Gastrocnemius medialis (tissue), 4 donors: ENCODE measurements at regions not wholly inside any gene's neighbourhood (a gene's known extent, or its start where the extent isn't known, plus 50 kb on each side); places are given as distances from the start of the nearest gene placed in this dataset.

Experiments
- ATAC-seq, 2 donors: fragments of 150-250 bp; one replicate each; pipeline ENCODE4 v1.9.1; 2016
- DNase-seq, 2 donors: peaks; one replicate each; pipeline ENCODE4 v3.0.0-alpha.2; 2019
- H3K27ac ChIP-seq, 4 donors: fragments of 200-600 bp; sonication (generic); 1 replicate in 1 of 4; 2 replicates in 3 of 4; pipeline ENCODE4 v1.5.1; 2016 to 2018; ENCODE audit warnings: mild to moderate bottlenecking in 2 of 4, moderate library complexity in 1 of 4
- H3K27me3 ChIP-seq, 3 donors: fragments of 200-600 bp; sonication (generic) in 2 of 3; 1 replicate in 1 of 3; 2 replicates in 2 of 3; pipeline versions ENCODE4 v1.5.1 to v1.6.0; 2016 to 2019; ENCODE audit warnings: mild to moderate bottlenecking in 1 of 3, moderate library complexity in 1 of 3
- H3K36me3 ChIP-seq, 2 donors: fragments of 200-600 bp; sonication (generic) in 1 of 2; one replicate each; pipeline ENCODE4 v1.5.1; 2017 to 2018
- H3K4me1 ChIP-seq, 2 donors: fragments of 200-600 bp; sonication (generic) in 1 of 2; one replicate each; pipeline ENCODE4 v1.5.1; 2016 to 2017; ENCODE audit warnings: mild to moderate bottlenecking in 2 of 2
- H3K4me3 ChIP-seq, 4 donors: fragments of 200-600 bp; sonication (generic) in 3 of 4; 1 replicate in 1 of 4; 2 replicates in 3 of 4; pipeline ENCODE4 v1.5.1; 2016 to 2019; ENCODE audit warnings: mild to moderate bottlenecking in 2 of 4
- H3K9me3 ChIP-seq, 3 donors: fragments of 200-600 bp; sonication (generic) in 2 of 3; 1 replicate in 1 of 3; 2 replicates in 2 of 3; pipeline ENCODE4 v1.5.1; 2016 to 2019
- POLR2A ChIP-seq, 2 donors: fragments of 450-650 bp; IDR thresholded peaks; one replicate each; pipeline ENCODE4 v1.6.1; 2017; ENCODE audit warnings: antibody characterized with exemption in 2 of 2, mild to moderate bottlenecking in 2 of 2, moderate library complexity in 2 of 2
- in situ Hi-C, 4 donors: fragments of 200-750 bp; cut with MboI; loops; one replicate each; pipeline versions ENCODE4 v1.15.0 to v1.8.0; 2017; ENCODE audit warnings: low sequenced_read_pairs in 4 of 4
- intact Hi-C: fragments of 100-400 bp; cut with DNase I; formaldehyde crosslinking; loops from one replicate; pipeline ENCODE4 v1.15.1; 2023; ENCODE audit warnings: low total_unique reads
- TF ChIP-seq, protein P1 (sequence below), 5 experiments: fragments of 450-650 bp in 3 of 5; fragments of 200-600 bp in 2 of 5; sonication (generic) in 2 of 5; IDR thresholded peaks in 4 of 5; conservative IDR thresholded peaks in 1 of 5; 1 replicate in 4 of 5; 2 replicates in 1 of 5; pipeline ENCODE4 v1.5.1; 2016 to 2019; ENCODE audit warnings: antibody characterized with exemption in 5 of 5, mild to moderate bottlenecking in 3 of 5, moderate library complexity in 3 of 5

- ATAC-seq (no peak), DNase-seq (no peak)
- no peaks in the 10 kb centered on the region for H3K4me1 ChIP-seq
- no peak overlapping the region for H3K4me3 ChIP-seq
- H3K27ac ChIP-seq = no peak overlapping the region
- no peaks in the 10 kb centered on the region for H3K36me3 ChIP-seq
- in situ Hi-C loops (no loop called here), intact Hi-C loops (no loop called here)
- TF ChIP-seq, protein P1, sequence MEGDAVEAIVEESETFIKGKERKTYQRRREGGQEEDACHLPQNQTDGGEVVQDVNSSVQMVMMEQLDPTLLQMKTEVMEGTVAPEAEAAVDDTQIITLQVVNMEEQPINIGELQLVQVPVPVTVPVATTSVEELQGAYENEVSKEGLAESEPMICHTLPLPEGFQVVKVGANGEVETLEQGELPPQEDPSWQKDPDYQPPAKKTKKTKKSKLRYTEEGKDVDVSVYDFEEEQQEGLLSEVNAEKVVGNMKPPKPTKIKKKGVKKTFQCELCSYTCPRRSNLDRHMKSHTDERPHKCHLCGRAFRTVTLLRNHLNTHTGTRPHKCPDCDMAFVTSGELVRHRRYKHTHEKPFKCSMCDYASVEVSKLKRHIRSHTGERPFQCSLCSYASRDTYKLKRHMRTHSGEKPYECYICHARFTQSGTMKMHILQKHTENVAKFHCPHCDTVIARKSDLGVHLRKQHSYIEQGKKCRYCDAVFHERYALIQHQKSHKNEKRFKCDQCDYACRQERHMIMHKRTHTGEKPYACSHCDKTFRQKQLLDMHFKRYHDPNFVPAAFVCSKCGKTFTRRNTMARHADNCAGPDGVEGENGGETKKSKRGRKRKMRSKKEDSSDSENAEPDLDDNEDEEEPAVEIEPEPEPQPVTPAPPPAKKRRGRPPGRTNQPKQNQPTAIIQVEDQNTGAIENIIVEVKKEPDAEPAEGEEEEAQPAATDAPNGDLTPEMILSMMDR (IDR thresholded peaks at IDR 0.05 in 4 of 5, conservative IDR thresholded peaks at IDR 0.05 in 1 of 5) = no peak
- H3K9me3 ChIP-seq = no peaks in the 10 kb centered on the region
- H3K27me3 ChIP-seq = no peaks in the 10 kb centered on the region
Observed at GRCh38 chr5:6273749-6274148, 104.6 kb downstream of the MED10 start.

DNA sequence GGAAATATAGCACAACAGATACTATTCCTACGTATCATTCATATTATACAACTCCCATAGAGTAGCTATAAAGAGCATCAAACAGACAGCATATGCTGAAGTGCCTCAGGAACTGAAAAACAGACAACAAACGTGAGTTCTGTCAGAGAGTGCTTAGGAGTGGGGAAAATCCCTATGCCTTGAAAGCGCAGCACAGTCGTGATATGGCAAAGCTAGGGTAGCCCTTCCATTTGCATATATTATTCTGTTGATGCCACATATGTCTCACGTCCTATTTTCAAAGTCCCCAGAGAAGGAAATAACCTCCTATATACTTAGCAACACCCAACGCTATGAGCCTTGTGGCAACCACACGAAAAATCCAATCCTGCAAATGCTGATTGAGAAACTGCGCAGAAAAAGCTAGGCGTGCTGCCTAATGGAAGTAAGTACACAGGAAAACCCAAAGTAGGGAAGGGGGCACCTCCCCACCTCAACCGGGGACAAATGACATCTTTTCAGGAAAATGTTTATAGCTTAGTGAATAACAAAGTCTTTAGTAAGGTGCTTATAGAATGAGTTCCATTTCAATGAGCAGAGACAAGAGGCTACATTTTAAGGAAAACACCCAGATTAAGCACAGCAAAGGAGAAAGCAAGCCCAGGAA lies 105.1 kb downstream of the MED10 start:
- intact Hi-C loops (no loop called here), in situ Hi-C loops (no loop called here)
- no peaks in the 10 kb centered on the region for H3K4me1 ChIP-seq
- no peak for DNase-seq
- TF ChIP-seq POLR2A (IDR thresholded peaks at IDR 0.05) = no peak
- TF ChIP-seq, protein P1 (IDR thresholded peaks at IDR 0.05 in 4 of 5, conservative IDR thresholded peaks at IDR 0.05 in 1 of 5) = no peak
- no peak for ATAC-seq
- H3K27ac ChIP-seq = no peak overlapping the region
- no peaks in the 10 kb centered on the region for H3K36me3 ChIP-seq
- H3K4me3 ChIP-seq = no peak overlapping the region
- no peaks in the 10 kb centered on the region for H3K27me3 ChIP-seq
- H3K9me3 ChIP-seq = no peaks in the 10 kb centered on the region

DNA sequence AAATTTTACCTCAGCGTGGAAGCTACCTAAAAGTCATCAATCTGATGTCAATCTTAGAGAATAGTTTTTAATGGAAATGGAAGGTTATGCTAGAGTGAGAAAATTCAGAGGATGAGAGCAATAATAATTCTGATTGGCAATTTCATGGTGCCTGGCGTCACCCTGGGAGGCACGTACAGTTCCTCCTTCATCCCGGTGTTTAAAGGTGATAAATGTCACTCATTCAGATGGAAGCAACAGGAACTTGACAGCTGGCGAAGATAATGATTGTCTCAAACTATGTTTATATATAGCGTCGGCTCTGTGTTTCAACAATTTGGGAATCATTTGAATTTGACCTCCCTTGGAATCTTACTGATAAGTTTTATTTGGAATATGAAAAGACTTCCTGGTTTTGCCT lies 108.4 kb downstream of the MED10 start:
- in situ Hi-C loops (no loop called here), intact Hi-C loops (no loop called here)
- Histone ChIP-seq H3K4me3 (no peak overlapping the region), H3K27me3 (no peaks in the 10 kb centered on the region), H3K4me1 (no peaks in the 10 kb centered on the region), H3K27ac (no peak overlapping the region), H3K9me3 (no peaks in the 10 kb centered on the region), H3K36me3 (no peaks in the 10 kb centered on the region)
- DNase-seq (no peak), ATAC-seq (no peak)
- TF ChIP-seq, protein P1 (IDR thresholded peaks at IDR 0.05 in 4 of 5, conservative IDR thresholded peaks at IDR 0.05 in 1 of 5) = no peak
- TF ChIP-seq POLR2A (IDR thresholded peaks at IDR 0.05) = no peak

DNA sequence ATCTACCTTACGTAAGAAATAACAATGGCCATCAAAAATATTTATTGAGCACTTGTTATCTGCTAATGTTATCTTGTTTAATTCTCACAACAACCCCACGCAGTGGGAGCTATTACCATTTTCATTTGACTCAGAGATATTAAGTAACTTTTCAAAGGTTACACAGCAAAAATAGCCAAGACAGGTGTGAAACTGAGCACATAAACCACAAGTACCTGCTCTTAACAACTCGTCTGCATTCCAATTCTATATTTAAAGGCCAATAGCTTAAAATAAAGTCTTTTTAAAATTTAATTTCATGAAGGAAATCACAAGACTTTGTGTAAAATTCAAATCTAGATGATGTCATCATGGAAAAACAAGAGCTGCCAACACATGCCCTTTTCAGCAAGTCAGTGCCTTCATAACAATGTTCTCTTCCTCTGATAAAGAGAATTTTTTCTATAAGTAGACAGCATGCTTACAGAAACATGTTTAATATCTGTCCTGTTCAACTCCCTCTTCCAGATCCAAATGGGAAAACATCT lies 111.6 kb downstream of the MED10 start:
- Histone ChIP-seq H3K36me3 (no peaks in the 10 kb centered on the region), H3K4me3 (no peak overlapping the region), H3K9me3 (no peaks in the 10 kb centered on the region), H3K27me3 (no peaks in the 10 kb centered on the region), H3K27ac (no peak overlapping the region), H3K4me1 (no peaks in the 10 kb centered on the region)
- ATAC-seq = no peak
- in situ Hi-C loops = no loop called here
- DNase-seq = no peak
- intact Hi-C loops = no loop called here
- TF ChIP-seq, protein P1 (IDR thresholded peaks at IDR 0.05 in 4 of 5, conservative IDR thresholded peaks at IDR 0.05 in 1 of 5) = no peak
- TF ChIP-seq POLR2A (IDR thresholded peaks at IDR 0.05) = no peak

GRCh38 chr5:6264394-6264793 lies 114.0 kb downstream of the MED10 start:
- H3K36me3 ChIP-seq = no peaks in the 10 kb centered on the region
- H3K27me3 ChIP-seq = no peaks in the 10 kb centered on the region
- no peaks in the 10 kb centered on the region for H3K4me1 ChIP-seq
- in situ Hi-C loops (no loop called here), intact Hi-C loops (no loop called here)
- TF ChIP-seq POLR2A (IDR thresholded peaks at IDR 0.05) = no peak
- TF ChIP-seq, protein P1 (IDR thresholded peaks at IDR 0.05 in 4 of 5, conservative IDR thresholded peaks at IDR 0.05 in 1 of 5) = no peak
- H3K9me3 ChIP-seq = no peaks in the 10 kb centered on the region
- DNase-seq (no peak), ATAC-seq (no peak)
- no peak overlapping the region for H3K27ac ChIP-seq
- H3K4me3 ChIP-seq = no peak overlapping the region
